Tongue (tissue), 1 donor: ENCODE measurements at regions not wholly inside any gene's neighbourhood (a gene's known extent, or its start where the extent isn't known, plus 50 kb on each side); places are given as distances from the start of the nearest gene placed in this dataset.
"Not testable (repeated sequence)": the region's sequence is repeated elsewhere in the genome, so short reads cannot be mapped to it uniquely, and the experiment has no call there.

ENCODE experiments used
- DNase-seq: peaks from one replicate; pipeline ENCODE4 v3.0.0-alpha.2; 2015

- peak; percentile 34 for DNase-seq
Measured at GRCh38 chr7:17558558-17559332, 260.3 kb downstream of the AHR start.

- peak; percentile 21 for DNase-seq
Measured at GRCh38 chr7:17559388-17559787, 260.9 kb downstream of the AHR start.

- DNase-seq = no peak
Measured at GRCh38 chr7:17560516-17560915, 262.1 kb downstream of the AHR start.

- DNase-seq = no peak
Measured at GRCh38 chr7:17560966-17561365, 262.5 kb downstream of the AHR start.

DNA sequence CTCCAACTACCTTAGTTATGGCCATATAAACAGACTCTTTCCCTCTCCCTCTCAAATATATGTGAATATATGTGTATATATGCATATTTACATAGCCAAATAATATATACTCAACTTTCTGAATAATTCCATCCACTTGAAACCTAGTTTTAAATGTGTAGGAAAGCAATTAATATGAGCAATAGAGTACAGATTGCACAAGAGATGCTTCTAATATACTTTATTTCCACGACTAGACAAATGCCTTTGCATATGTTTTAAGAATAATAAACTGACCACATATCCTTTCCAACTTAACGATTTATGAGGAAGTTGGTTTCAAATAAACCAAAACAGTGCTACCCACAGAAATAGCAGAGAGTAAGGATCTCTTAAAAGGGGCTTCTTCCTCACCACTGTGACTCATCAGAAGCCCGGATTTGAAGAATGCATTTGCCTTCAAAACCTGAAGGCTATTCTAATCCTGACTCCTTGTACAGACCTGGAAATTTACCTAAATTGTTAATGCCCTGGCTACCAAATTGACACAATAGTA, 266.3 kb downstream of the AHR start:
- no peak for DNase-seq

GRCh38 chr7:17580141-17580540, 281.7 kb downstream of the AHR start:
- no peak for DNase-seq

GRCh38 chr7:17580856-17581255, 282.4 kb downstream of the AHR start:
- no peak for DNase-seq

- DNase-seq = no peak
Measured at GRCh38 chr7:17581301-17581700, 282.8 kb downstream of the AHR start.

DNA sequence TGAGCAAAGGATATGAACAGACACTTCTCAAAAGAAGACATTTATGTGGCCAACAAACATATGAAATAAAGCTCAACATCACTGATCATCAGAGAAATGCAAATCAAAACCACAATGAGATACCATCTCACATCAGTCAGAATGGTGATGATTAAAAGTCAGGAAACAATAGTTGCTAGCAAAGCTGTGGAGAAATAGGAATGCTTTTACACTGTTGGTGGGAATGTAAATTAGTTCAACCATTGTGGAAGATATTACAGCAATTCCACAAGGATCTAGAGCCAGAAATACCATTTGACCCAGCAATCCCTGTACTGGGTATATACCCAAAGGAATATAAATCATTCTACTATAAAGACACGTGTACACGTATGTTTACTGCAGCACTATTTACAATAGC, 284.2 kb downstream of the AHR start:
- not testable (repeated sequence) for DNase-seq

GRCh38 chr7:17583786-17584185, 285.3 kb downstream of the AHR start:
- DNase-seq = no peak

GRCh38 chr7:17584822-17585221, 286.4 kb downstream of the AHR start:
- no peak for DNase-seq

- DNase-seq = no peak
Measured at GRCh38 chr7:17586711-17587110, 288.3 kb downstream of the AHR start.

- no peak for DNase-seq
Measured at GRCh38 chr7:17588730-17589129, 290.3 kb downstream of the AHR start.

GRCh38 chr7:17589671-17590070, 291.2 kb downstream of the AHR start:
- no peak for DNase-seq

DNA sequence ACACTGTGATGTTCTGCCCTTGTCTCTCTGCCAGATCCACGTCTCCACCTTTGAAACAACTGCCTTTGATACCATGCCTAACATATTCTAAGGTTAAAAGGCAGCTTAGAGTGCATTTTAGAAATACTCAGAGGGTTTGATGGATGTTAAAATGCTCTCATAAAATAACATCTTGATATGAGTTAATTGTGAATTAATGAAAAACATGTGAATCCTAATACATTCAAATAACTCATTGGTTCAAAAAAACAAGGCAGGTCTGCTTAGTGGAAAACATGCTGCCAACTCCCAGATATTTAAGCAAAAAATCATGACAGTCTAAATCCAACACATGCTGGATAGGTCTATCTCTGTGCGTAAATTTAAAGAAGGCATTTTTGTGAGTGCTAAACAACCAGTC, 291.8 kb downstream of the AHR start:
- DNase-seq = no peak

DNA sequence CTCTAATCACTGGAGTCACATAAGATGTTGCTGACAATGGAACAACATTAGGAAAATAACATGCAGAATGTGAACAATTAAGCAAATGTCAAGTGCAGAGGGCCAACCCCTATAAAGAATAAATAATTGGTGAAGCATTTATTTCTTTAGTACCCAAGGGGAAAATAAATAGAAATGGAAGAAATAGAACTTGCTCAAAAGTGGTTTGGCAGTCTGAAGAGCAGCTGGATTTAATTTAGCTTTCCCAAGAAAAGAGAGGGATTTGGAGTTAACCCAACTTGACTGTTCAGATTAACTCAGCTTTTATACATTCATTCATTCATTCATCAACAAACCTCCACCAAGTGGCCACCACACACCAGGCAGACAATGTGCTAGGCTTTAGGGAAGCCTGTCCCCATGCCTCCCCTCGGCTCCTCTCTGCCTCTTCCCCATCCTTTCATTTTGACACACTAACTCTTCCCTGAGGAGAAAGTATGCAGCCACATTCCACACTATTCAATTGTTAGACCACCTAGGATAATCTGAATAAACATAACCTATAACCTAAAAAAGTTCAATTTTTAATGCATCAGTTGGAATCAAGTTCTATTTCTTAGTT, 295.5 kb downstream of the AHR start:
- peak; percentile 37 for DNase-seq

DNA sequence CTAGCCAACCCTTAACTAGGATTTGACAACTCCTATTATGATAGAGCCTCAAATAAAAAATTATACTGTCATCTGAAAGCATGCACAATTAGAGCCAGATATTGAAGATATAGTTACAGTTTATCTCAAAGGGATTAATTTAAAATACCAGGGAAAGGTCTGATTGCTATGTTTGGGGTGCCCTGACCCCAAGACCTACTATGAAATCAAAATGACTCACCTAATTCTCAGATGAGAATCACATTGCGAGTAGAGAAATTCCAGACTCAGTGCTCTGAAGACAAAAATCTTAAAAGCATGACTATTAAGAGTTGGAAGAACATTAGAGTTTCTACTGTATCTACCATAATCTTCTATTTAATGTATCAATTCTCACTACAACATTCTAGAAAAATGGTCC, 297.1 kb downstream of the AHR start:
- no peak for DNase-seq

DNA sequence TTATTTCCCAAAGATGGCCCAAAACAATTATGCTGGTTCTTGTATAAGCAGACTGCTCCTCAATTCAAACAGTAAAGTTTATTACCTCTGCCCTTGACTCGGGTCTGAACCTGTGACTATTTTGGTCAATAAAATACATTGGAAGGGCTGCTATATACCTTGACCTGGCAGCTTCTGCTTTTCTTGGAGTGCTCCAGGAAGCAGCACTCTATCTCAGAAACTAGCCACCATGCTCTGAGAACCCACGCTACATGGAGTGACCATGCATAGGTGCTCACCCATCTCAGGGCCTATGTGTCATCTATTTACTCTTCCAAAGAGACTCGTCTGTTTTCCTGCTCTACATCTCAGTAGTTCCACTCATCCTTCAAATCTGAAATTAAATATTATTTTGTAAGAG, 299.9 kb downstream of the AHR start:
- no peak for DNase-seq

- DNase-seq = no peak
Measured at GRCh38 chr7:17598846-17599245, 300.4 kb downstream of the AHR start.

- no peak for DNase-seq
Measured at GRCh38 chr7:17599733-17600339, 301.4 kb downstream of the AHR start.

DNA sequence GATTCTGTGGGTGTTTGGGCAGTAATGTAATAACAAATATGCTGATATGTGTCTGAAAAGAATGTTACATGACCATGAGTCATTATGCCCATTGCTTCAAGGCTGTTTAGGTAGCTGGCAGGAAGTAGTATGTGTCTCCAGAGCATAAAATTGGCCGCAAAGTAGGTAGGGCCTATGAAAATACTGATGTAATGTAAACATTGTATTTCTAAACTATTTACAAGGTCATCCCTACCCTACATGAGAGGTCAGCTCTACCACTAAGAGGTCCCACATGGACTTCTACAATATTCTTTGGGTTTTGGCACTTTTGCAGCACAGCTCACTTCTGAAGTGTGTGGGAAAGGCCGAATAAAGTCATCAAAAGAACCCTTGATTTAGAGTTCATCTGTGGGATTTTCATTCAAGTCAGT, 301.9 kb downstream of the AHR start:
- no peak for DNase-seq

DNA sequence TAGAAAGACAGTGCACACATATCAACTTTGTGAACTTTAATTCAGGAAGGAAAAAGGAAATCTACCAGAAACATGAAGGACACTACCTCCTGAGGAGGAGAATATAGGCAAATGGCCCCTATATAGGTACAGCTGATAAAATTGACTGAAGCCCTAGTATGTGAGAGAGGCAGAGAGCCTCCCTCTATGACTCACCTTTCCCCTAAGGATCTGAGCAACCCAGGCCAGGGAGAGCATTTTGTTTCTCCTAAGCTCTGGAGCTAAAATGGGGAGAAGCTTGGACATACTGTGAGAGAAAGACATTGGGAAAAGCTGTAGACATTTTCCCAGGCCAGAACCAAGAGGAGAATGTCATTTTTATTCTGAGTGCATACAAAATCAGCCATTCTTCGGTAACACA, 303.5 kb downstream of the AHR start:
- DNase-seq = no peak

DNA sequence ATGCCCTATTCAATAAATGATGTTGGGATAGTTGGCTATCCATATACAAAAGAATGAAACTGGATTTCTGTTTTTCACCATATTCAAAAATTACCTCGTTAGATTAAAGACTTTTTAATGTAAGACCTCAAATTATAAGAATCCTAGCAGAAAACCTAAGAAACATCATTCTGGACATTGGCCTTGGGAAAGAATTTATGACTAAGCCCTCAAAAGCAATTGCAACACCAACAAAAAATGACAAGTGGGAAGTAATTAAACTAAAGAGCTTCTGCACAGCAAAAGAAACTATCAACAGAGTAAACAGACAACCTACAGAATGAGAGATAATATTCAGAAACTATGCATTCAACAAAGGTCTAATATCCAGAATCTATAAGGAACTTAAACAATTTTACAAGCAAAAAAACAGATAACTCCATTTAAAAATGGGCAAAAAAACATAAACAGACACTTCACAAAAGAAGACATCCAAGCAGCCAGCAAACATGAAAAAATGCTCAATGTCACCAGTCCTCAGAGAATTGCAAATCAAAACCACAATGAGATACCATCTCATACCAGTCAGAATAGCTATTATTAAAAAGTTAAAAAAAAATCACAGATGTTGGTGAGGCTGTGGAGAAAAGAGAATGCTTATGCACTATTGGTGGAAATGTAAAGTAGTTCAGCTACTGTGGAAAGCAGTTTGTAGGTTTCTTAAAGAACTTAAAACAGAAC, 309.8 kb downstream of the AHR start:
- no peak for DNase-seq
